Bronchial epithelial cell (primary cell): ENCODE measurements at regions not wholly inside any gene's neighbourhood (a gene's known extent, or its start where the extent isn't known, plus 50 kb on each side); places are given as distances from the start of the nearest gene placed in this dataset.
A peak's percentile ranks its signal among the peaks of the same experiment; 100 is the strongest.
"Not testable (repeated sequence)": the region's sequence is repeated elsewhere in the genome, so short reads cannot be mapped to it uniquely, and the experiment has no call there.

Experiments used
- DNase-seq: peaks from one replicate; pipeline ENCODE4 v3.0.0-alpha.2; 2010; ENCODE audit warnings: low read depth
- FAIRE-seq: peaks from 2 replicates; lab custom pipeline; 2011; peaks lifted over from hg19 to GRCh38; lab: Jason Lieb, UNC
- H3K27me3 ChIP-seq: 2 replicates; pipeline ENCODE4 v1.5.1; 2011; ENCODE audit warnings: low read length; ENCODE audit not compliant: control insufficient read depth, insufficient read depth
- H3K36me3 ChIP-seq: 2 replicates; pipeline ENCODE4 v1.5.1; 2011; ENCODE audit warnings: low read length; ENCODE audit not compliant: control insufficient read depth, insufficient read depth
- H3K4me3 ChIP-seq: 2 replicates; pipeline ENCODE4 v1.5.1; 2011; ENCODE audit warnings: mild to moderate bottlenecking, low read depth, low read length, control low read depth
- TF ChIP-seq, protein P1 (sequence below): IDR thresholded peaks from 2 replicates; pipeline ENCODE4 v1.5.1; 2011; ENCODE audit warnings: mild to moderate bottlenecking, moderate library complexity, low read length, control low read depth, inconsistent platforms; ENCODE audit not compliant: insufficient read depth, severe bottlenecking

DNA sequence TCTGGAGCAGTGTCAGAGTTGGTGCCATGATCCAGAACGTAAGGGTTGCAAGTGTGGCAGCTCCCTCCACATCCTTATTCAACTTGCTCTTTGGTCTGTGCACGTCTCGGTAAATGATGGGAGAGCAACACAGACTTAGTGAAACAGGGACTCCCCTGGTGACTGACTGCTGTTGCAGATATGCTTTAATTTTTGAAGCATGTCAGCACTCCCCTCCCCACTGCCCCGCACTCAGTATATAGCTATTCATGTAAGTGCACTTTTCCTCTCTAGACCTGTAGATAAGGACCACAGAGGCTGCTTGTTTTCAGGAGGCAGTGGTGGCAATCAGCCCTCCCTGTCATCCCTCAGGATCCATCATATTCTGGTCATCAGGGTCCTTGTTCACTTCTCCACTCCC, 470.9 kb downstream of the IRS2 start:
- H3K4me3 ChIP-seq, result no peak overlapping the region
- no peak for FAIRE-seq
- TF ChIP-seq, protein P1, sequence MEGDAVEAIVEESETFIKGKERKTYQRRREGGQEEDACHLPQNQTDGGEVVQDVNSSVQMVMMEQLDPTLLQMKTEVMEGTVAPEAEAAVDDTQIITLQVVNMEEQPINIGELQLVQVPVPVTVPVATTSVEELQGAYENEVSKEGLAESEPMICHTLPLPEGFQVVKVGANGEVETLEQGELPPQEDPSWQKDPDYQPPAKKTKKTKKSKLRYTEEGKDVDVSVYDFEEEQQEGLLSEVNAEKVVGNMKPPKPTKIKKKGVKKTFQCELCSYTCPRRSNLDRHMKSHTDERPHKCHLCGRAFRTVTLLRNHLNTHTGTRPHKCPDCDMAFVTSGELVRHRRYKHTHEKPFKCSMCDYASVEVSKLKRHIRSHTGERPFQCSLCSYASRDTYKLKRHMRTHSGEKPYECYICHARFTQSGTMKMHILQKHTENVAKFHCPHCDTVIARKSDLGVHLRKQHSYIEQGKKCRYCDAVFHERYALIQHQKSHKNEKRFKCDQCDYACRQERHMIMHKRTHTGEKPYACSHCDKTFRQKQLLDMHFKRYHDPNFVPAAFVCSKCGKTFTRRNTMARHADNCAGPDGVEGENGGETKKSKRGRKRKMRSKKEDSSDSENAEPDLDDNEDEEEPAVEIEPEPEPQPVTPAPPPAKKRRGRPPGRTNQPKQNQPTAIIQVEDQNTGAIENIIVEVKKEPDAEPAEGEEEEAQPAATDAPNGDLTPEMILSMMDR, result no peak
- no peak for DNase-seq
- H3K36me3 ChIP-seq, result no peaks in the 10 kb centered on the region
- no peaks in the 10 kb centered on the region for H3K27me3 ChIP-seq

DNA sequence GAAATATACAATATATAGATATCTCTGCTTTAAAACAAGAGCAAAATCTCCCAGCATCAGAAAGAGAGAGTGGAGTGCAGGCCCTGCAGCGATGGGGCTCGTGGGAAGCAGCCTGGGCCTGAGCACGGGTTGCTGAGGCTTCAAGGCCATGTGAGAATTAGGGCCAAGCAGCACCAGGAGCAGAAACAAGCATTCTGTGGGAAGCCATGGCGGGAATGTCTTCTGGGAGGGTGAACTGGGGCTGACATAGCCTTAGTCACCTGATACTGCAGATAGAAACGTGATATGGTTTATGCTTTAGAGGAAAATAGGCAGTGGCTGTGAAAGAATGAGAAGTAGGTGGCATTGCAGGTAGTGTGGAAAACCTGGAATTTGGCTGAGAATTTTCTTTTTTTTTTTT, 472.3 kb downstream of the IRS2 start:
- FAIRE-seq, result no peak
- TF ChIP-seq, protein P1, result no peak
- Histone ChIP-seq H3K4me3 (no peak overlapping the region), H3K36me3 (no peaks in the 10 kb centered on the region), H3K27me3 (no peaks in the 10 kb centered on the region)
- DNase-seq, result no peak

DNA sequence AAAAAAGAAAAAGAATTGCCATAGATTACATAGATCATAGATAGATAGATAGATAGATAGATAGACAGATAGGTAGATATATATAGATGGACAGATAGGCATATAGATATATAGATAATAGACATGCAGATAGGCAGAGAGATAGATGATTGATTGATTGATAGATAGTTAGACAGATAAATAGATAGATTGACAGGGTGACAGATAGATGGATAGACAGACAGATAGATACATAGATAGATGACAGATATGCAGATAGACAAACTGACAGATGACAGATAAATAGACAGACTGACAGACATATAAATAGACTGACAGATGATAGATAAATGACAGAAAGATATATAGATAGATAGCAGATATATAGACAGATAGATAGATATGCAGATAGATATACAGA, 474.0 kb downstream of the IRS2 start:
- DNase-seq, result no peak
- Histone ChIP-seq H3K36me3 (no peaks in the 10 kb centered on the region), H3K27me3 (no peaks in the 10 kb centered on the region), H3K4me3 (no peak overlapping the region)
- no peak for FAIRE-seq
- TF ChIP-seq, protein P1, result no peak

DNA sequence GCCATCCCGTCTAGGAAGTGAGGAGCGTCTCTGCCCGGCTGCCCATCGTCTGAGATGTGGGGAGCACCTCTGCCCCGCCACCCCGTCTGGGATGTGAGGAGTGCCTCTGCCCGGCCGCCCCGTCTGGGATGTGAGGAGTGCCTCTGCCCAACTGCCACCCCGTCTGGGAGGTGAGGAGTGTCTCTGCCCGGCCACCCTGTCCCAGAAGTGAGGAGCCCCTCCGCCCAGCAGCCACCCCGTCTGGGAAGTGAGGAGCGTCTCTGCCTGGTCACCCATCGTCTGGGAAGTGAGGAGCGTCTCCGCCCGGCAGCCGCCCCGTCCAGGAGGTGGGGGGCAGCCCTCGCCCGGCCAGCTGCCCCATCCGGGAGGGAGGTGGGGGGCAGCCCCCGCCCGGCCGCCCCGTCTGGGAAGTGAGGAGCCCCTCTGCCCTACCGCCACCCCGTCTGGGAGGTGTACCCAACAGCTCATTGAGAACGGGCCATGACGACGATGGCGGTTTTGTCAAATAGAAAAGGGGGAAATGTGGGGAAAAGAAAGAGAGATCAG, 474.9 kb downstream of the IRS2 start:
- not testable (repeated sequence) for H3K27me3 ChIP-seq, H3K36me3 ChIP-seq, FAIRE-seq, DNase-seq, H3K4me3 ChIP-seq

DNA sequence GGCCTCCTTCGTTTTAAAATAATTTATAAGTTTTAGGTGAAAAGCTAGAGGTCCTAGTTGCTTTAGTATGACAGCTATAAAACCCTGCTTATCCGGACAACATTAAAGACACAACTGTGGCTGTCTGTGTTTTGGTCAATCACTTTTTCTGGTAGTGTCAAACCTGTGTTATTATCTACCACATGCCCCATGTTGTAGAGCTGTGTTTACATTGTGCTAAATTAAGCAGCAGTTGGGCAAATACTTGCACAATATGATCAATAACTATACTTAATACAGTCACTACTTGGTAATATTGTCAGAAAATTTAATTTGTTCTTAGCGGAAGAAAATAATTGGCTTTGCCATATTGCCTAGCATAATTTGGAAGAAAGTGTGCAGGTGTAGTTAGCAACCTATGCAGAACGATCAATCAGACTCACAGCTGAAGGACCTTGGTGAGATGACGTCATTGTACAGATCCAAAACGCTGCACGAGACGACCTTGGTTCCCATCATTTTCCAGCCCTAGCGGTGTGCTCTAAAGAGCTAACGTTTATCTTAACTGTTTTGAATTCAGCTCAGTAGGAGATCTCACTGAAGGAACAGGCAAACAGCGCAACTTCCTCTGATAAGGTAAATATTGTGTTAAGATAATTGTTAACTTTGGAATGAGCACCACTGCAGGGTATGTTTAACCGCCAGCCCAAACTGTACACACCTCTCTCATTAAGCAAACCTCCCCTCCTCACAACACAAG, 476.6 kb downstream of the IRS2 start:
- H3K36me3 ChIP-seq, result no peaks in the 10 kb centered on the region
- TF ChIP-seq, protein P1, result no peak
- DNase-seq (no peak), FAIRE-seq (no peak)
- H3K4me3 ChIP-seq, result no peak overlapping the region
- no peaks in the 10 kb centered on the region for H3K27me3 ChIP-seq

DNA sequence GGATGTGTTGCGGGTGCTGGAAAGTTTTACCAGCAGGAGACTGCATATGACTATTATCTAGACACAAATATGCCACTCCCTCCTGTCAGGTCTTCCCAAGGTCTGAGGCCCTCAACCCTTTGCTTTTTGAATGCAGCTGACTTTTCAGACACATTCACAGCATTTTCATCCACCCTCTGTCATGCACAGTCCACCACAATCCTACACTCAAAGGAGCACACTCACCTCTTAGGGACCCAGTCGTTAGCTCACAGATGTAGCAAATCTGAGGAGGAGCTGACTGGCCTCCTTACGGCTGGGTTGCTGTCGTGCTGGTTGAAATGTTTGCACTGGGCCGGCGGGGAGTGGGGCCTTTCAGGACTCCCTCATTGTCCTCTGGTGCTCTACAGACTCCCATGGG, 479.4 kb downstream of the IRS2 start:
- FAIRE-seq (peak; percentile 36), DNase-seq (no peak)
- TF ChIP-seq, protein P1, result no peak
- Histone ChIP-seq H3K27me3 (no peaks in the 10 kb centered on the region), H3K36me3 (no peaks in the 10 kb centered on the region), H3K4me3 (no peak overlapping the region)
